ENCODE measurements at regions not wholly inside any gene's neighbourhood (a gene's known extent, or its start where the extent isn't known, plus 50 kb on each side); places are given as distances from the start of the nearest gene placed in this dataset.

DNA sequence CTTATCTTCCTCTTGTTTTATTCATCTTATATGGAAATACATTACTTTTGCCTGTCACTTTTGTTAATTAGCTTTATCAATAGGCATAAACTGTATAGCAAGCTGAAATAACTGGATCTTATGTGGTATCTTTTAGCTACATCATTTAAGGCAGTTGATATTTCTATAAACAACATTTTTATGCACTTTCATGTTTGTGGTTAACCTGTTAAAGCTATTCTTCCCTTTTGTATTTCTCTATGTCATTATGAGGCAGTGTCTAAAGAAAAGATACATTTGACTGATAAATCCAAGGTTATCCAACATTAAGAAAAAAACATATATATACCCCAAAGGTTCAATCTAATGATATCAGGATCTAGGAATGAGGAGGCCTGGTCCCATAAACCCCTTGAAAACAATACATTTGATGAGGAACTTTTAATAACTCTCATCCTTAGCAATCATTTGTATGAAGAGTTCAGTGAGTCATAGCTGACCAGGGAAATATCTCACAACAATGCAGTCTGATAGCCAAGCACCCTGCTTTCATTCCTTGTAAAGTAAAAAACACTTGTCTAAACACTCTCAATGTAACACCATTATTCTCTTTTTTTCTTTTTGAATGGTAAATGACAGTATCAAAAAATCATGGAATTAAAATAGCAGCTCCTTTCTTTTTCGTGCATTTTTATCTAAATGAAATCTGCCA, 300.9 kb downstream of the NEBL start:
- DNase-seq (ENCODE audit: low spot score), result no peak
- Histone ChIP-seq H3K36me3 (ENCODE audit: control insufficient read depth in 4 of 4, insufficient read depth in 3 of 4, low read depth in 1 of 4, low read length in 3 of 4) (no peaks in the 10 kb centered on the region), H3K9ac (ENCODE audit: low read depth in 1 of 2, low read length in 2 of 2) (no peak overlapping the region), H3K27ac (ENCODE audit: low read depth in 1 of 2, low read length in 2 of 2) (no peak overlapping the region), H3K4me1 (ENCODE audit: control insufficient read depth in 4 of 4, insufficient read depth in 4 of 4, low read length in 3 of 4) (no peaks in the 10 kb centered on the region), H3K4me3 (ENCODE audit: low read depth in 1 of 3, low read length in 3 of 3) (no peak overlapping the region), H3K9me3 (ENCODE audit: control insufficient read depth in 4 of 4, low read length in 3 of 4) (no peaks in the 10 kb centered on the region), H3K27me3 (ENCODE audit: control insufficient read depth in 4 of 4, insufficient read depth in 4 of 4, low read length in 3 of 4) (no peaks in the 10 kb centered on the region)
- WGBS, result 76% methylated on average over 1 of the region's 1 CpG
- TF ChIP-seq TAF1 (conservative IDR thresholded peaks at IDR 0.05), result no peak

DNA sequence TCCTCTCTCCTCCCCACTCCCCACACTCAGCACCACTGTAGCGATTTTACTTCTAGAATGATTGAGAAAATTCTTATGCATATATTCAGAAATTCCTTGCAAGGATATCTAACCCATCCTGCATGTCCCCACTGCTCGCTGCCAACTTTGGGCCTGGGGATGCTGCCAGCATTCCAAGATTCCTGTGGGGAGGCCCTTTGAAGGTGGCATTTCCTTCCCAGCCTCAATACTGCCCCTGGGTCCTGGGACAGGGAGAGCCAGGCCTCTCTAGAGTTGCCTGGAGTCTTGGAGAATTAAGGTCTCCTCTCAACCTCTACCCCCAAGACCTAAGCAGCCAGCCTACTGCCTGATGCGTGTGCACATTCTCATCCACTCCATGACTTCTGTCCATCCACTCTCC, 303.5 kb downstream of the NEBL start:
- H3K9me3 ChIP-seq (ENCODE audit: control insufficient read depth in 4 of 4, low read length in 3 of 4), result no peaks in the 10 kb centered on the region
- DNase-seq (ENCODE audit: low spot score), result no peak
- no peaks in the 10 kb centered on the region for H3K4me1 ChIP-seq (ENCODE audit: control insufficient read depth in 4 of 4, insufficient read depth in 4 of 4, low read length in 3 of 4)
- H3K27ac ChIP-seq (ENCODE audit: low read depth in 1 of 2, low read length in 2 of 2), result no peak overlapping the region
- H3K36me3 ChIP-seq (ENCODE audit: control insufficient read depth in 4 of 4, insufficient read depth in 3 of 4, low read depth in 1 of 4, low read length in 3 of 4), result no peaks in the 10 kb centered on the region
- 77% methylated on average over 3 of the region's 3 CpGs for WGBS
- no peak overlapping the region for H3K4me3 ChIP-seq (ENCODE audit: low read depth in 1 of 3, low read length in 3 of 3)
- TF ChIP-seq RXRA (IDR thresholded peaks at IDR 0.05), result no peak
- no peak for TF ChIP-seq YY1 (IDR thresholded peaks at IDR 0.05)
- TF ChIP-seq, protein P1, sequence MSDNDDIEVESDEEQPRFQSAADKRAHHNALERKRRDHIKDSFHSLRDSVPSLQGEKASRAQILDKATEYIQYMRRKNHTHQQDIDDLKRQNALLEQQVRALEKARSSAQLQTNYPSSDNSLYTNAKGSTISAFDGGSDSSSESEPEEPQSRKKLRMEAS (IDR thresholded peaks at IDR 0.05), result no peak
- TF ChIP-seq HNF4G (IDR thresholded peaks at IDR 0.05), result no peak
- no peak overlapping the region for H3K9ac ChIP-seq (ENCODE audit: low read depth in 1 of 2, low read length in 2 of 2)
- H3K27me3 ChIP-seq (ENCODE audit: control insufficient read depth in 4 of 4, insufficient read depth in 4 of 4, low read length in 3 of 4), result no peaks in the 10 kb centered on the region

DNA sequence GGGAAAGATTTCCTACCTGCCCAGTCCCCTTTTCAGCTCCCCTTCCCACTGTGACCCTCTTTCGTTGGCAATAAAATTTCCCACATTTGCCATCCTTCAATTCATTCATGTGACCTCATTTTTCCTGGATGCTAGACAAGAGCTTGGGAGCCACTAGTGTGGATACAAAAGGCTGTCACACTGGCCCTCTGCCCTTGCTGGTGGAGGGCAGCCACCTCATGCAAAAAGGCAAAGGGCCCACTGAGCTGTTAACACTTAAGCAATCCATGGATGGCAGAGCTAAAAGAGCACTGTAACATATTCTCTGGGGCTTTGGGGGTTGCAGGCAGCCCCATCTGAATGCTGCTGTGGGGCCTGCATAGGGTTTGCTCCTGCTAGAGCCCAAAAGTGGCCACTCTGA, 315.1 kb downstream of the NEBL start:
- Histone ChIP-seq H3K27ac (ENCODE audit: low read depth in 1 of 2, low read length in 2 of 2) (no peak overlapping the region), H3K27me3 (ENCODE audit: control insufficient read depth in 4 of 4, insufficient read depth in 4 of 4, low read length in 3 of 4) (no peaks in the 10 kb centered on the region), H3K9ac (ENCODE audit: low read depth in 1 of 2, low read length in 2 of 2) (no peak overlapping the region), H3K36me3 (ENCODE audit: control insufficient read depth in 4 of 4, insufficient read depth in 3 of 4, low read depth in 1 of 4, low read length in 3 of 4) (no peaks in the 10 kb centered on the region), H3K9me3 (ENCODE audit: control insufficient read depth in 4 of 4, low read length in 3 of 4) (peaks cover 1 to 16% (median 6%) of the 10 kb centered on the region in 4 donors), H3K4me3 (ENCODE audit: low read depth in 1 of 3, low read length in 3 of 3) (no peak overlapping the region), H3K4me1 (ENCODE audit: control insufficient read depth in 4 of 4, insufficient read depth in 4 of 4, low read length in 3 of 4) (no peaks in the 10 kb centered on the region)
- TF ChIP-seq, protein P2, sequence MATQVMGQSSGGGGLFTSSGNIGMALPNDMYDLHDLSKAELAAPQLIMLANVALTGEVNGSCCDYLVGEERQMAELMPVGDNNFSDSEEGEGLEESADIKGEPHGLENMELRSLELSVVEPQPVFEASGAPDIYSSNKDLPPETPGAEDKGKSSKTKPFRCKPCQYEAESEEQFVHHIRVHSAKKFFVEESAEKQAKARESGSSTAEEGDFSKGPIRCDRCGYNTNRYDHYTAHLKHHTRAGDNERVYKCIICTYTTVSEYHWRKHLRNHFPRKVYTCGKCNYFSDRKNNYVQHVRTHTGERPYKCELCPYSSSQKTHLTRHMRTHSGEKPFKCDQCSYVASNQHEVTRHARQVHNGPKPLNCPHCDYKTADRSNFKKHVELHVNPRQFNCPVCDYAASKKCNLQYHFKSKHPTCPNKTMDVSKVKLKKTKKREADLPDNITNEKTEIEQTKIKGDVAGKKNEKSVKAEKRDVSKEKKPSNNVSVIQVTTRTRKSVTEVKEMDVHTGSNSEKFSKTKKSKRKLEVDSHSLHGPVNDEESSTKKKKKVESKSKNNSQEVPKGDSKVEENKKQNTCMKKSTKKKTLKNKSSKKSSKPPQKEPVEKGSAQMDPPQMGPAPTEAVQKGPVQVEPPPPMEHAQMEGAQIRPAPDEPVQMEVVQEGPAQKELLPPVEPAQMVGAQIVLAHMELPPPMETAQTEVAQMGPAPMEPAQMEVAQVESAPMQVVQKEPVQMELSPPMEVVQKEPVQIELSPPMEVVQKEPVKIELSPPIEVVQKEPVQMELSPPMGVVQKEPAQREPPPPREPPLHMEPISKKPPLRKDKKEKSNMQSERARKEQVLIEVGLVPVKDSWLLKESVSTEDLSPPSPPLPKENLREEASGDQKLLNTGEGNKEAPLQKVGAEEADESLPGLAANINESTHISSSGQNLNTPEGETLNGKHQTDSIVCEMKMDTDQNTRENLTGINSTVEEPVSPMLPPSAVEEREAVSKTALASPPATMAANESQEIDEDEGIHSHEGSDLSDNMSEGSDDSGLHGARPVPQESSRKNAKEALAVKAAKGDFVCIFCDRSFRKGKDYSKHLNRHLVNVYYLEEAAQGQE (IDR thresholded peaks at IDR 0.05), result no peak
- TF ChIP-seq, protein P3, sequence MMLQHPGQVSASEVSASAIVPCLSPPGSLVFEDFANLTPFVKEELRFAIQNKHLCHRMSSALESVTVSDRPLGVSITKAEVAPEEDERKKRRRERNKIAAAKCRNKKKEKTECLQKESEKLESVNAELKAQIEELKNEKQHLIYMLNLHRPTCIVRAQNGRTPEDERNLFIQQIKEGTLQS (IDR thresholded peaks at IDR 0.05), result no peak
- no peak for TF ChIP-seq RXRA (IDR thresholded peaks at IDR 0.05)
- TF ChIP-seq FOXA2 (IDR thresholded peaks at IDR 0.05), result no peak
- no peak for TF ChIP-seq YY1 (IDR thresholded peaks at IDR 0.05)
- no peak for TF ChIP-seq FOXA1 (IDR thresholded peaks at IDR 0.05)
- TF ChIP-seq NR2F2 (IDR thresholded peaks at IDR 0.05), result no peak
- TF ChIP-seq HNF4A (conservative IDR thresholded peaks at IDR 0.05), result no peak
- TF ChIP-seq, protein P4, sequence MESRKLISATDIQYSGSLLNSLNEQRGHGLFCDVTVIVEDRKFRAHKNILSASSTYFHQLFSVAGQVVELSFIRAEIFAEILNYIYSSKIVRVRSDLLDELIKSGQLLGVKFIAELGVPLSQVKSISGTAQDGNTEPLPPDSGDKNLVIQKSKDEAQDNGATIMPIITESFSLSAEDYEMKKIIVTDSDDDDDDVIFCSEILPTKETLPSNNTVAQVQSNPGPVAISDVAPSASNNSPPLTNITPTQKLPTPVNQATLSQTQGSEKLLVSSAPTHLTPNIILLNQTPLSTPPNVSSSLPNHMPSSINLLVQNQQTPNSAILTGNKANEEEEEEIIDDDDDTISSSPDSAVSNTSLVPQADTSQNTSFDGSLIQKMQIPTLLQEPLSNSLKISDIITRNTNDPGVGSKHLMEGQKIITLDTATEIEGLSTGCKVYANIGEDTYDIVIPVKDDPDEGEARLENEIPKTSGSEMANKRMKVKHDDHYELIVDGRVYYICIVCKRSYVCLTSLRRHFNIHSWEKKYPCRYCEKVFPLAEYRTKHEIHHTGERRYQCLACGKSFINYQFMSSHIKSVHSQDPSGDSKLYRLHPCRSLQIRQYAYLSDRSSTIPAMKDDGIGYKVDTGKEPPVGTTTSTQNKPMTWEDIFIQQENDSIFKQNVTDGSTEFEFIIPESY (IDR thresholded peaks at IDR 0.05), result no peak
- TF ChIP-seq SP1 (IDR thresholded peaks at IDR 0.05), result no peak
- TF ChIP-seq RAD21 (IDR thresholded peaks at IDR 0.05), result no peak
- no peak for TF ChIP-seq JUND (IDR thresholded peaks at IDR 0.05)
- TF ChIP-seq GABPA (IDR thresholded peaks at IDR 0.05 in 1 of 2, conservative IDR thresholded peaks at IDR 0.05 in 1 of 2), result no peak
- TF ChIP-seq HNF4G (IDR thresholded peaks at IDR 0.05), result no peak
- TF ChIP-seq EGR1 (IDR thresholded peaks at IDR 0.05; ENCODE audit: low read depth in 2 of 2), result no peak
- TF ChIP-seq, protein P1 (IDR thresholded peaks at IDR 0.05), result no peak
- TF ChIP-seq, protein P5, sequence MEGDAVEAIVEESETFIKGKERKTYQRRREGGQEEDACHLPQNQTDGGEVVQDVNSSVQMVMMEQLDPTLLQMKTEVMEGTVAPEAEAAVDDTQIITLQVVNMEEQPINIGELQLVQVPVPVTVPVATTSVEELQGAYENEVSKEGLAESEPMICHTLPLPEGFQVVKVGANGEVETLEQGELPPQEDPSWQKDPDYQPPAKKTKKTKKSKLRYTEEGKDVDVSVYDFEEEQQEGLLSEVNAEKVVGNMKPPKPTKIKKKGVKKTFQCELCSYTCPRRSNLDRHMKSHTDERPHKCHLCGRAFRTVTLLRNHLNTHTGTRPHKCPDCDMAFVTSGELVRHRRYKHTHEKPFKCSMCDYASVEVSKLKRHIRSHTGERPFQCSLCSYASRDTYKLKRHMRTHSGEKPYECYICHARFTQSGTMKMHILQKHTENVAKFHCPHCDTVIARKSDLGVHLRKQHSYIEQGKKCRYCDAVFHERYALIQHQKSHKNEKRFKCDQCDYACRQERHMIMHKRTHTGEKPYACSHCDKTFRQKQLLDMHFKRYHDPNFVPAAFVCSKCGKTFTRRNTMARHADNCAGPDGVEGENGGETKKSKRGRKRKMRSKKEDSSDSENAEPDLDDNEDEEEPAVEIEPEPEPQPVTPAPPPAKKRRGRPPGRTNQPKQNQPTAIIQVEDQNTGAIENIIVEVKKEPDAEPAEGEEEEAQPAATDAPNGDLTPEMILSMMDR (IDR thresholded peaks at IDR 0.05; ENCODE audit: low read depth, low read length, missing input control), result no peak
- no peak for TF ChIP-seq TAF1 (conservative IDR thresholded peaks at IDR 0.05)
- 73% methylated on average over 1 of the region's 1 CpG for WGBS
- no peak for DNase-seq (ENCODE audit: low spot score)

Measured in liver (tissue), 8 donors.